Keratinocyte (primary cell): ENCODE measurements at regions not wholly inside any gene's neighbourhood (a gene's known extent, or its start where the extent isn't known, plus 50 kb on each side); places are given as distances from the start of the nearest gene placed in this dataset.

Experiments
- DNase-seq: peaks from one replicate; pipeline ENCODE4 v3.0.0-alpha.2; 2011; ENCODE audit warnings: low read depth, missing footprints, low spot score
- FAIRE-seq: peaks from 2 replicates; lab custom pipeline; 2011; peaks lifted over from hg19 to GRCh38; lab: Jason Lieb, UNC
- H2AFZ ChIP-seq: 2 replicates; pipeline ENCODE4 v1.6.0; 2012; ENCODE audit warnings: low read length, control low read depth, inconsistent platforms; ENCODE audit not compliant: control insufficient read depth
- H3K27ac ChIP-seq: 2 replicates; pipeline ENCODE4 v1.5.1; 2011; ENCODE audit warnings: low read length; ENCODE audit not compliant: control insufficient read depth, insufficient read depth
- H3K27me3 ChIP-seq: 3 replicates; pipeline ENCODE4 v1.6.0; 2011; ENCODE audit warnings: low read length; ENCODE audit not compliant: control insufficient read depth, insufficient read depth; ENCODE audit errors: extremely low read depth
- H3K36me3 ChIP-seq, 2 experiments: 2 replicates in 1 of 2; 3 replicates in 1 of 2; pipeline ENCODE4 v1.5.1; 2011; ENCODE audit warnings: low read length in 2 of 2, mild to moderate bottlenecking in 1 of 2; ENCODE audit not compliant: control insufficient read depth in 2 of 2, insufficient read depth in 2 of 2; ENCODE audit errors: extremely low read depth in 1 of 2
- H3K4me1 ChIP-seq: 3 replicates; pipeline ENCODE4 v1.5.1; 2011; ENCODE audit warnings: low read length; ENCODE audit not compliant: control insufficient read depth, insufficient read depth; ENCODE audit errors: extremely low read depth
- H3K4me2 ChIP-seq: 3 replicates; pipeline ENCODE4 v1.6.0; 2011; ENCODE audit warnings: low read depth, low read length; ENCODE audit not compliant: control insufficient read depth, insufficient read depth; ENCODE audit errors: extremely low read depth
- H3K4me3 ChIP-seq, 3 experiments: fragments of 200-600 bp in 1 of 3; sonication (generic) in 1 of 3; 2 replicates in 2 of 3; 3 replicates in 1 of 3; pipeline ENCODE4 v1.5.1; 2011 to 2016; ENCODE audit warnings: low read length in 3 of 3, mild to moderate bottlenecking in 3 of 3, control low read depth in 2 of 3, inconsistent platforms in 1 of 3, low read depth in 1 of 3, mixed read lengths in 1 of 3, mixed run types in 1 of 3, moderate library complexity in 1 of 3; ENCODE audit not compliant: control insufficient read depth in 2 of 3, insufficient read depth in 2 of 3; ENCODE audit errors: extremely low read depth in 1 of 3
- H3K79me2 ChIP-seq: 2 replicates; pipeline ENCODE4 v1.6.0; 2012; ENCODE audit warnings: low read length; ENCODE audit not compliant: control insufficient read depth, insufficient read depth
- H3K9ac ChIP-seq: 3 replicates; pipeline ENCODE4 v1.6.0; 2011; ENCODE audit warnings: low read length; ENCODE audit not compliant: control insufficient read depth, insufficient read depth; ENCODE audit errors: extremely low read depth
- H3K9me1 ChIP-seq: 3 replicates; pipeline ENCODE4 v1.6.0; 2011; ENCODE audit warnings: low read length; ENCODE audit not compliant: control insufficient read depth, insufficient read depth; ENCODE audit errors: extremely low read depth
- H3K9me3 ChIP-seq: 2 replicates; pipeline ENCODE4 v1.5.1; 2012; ENCODE audit warnings: low read depth, low read length; ENCODE audit not compliant: control insufficient read depth
- H4K20me1 ChIP-seq: 3 replicates; pipeline ENCODE4 v1.6.0; 2011; ENCODE audit warnings: low read length; ENCODE audit not compliant: control insufficient read depth, insufficient read depth; ENCODE audit errors: extremely low read depth
- CTCF ChIP-seq, 3 experiments: IDR thresholded peaks in 1 of 3; conservative IDR thresholded peaks in 1 of 3; optimal IDR thresholded peaks in 1 of 3; 2 replicates in 2 of 3; 3 replicates in 1 of 3; pipeline versions ENCODE3 to v1.5.1; 2011; ENCODE audit warnings: low read length in 3 of 3, mild to moderate bottlenecking in 3 of 3, moderate library complexity in 2 of 3, control low read depth in 1 of 3, inconsistent platforms in 1 of 3; ENCODE audit not compliant: insufficient read depth in 2 of 3; ENCODE audit errors: extremely low read depth in 1 of 3
- EZH2 ChIP-seq: IDR thresholded peaks from one replicate; pipeline ENCODE4 v1.6.1; 2012; ENCODE audit warnings: inconsistent platforms, mild to moderate bottlenecking, low read length, moderate library complexity
- dilution Hi-C: fragments of 300-500 bp; cut with MboI; formaldehyde crosslinking; loops from one replicate; pipeline ENCODE4 v1.7.0; 2020; ENCODE audit warnings: low sequenced_read_pairs; ENCODE audit not compliant: extremely low pct_ligation_motif_present

- Histone ChIP-seq H3K36me3 (no peaks in the 10 kb centered on the region), H3K79me2 (no peaks in the 10 kb centered on the region), H4K20me1 (no peaks in the 10 kb centered on the region), H3K4me1 (no peaks in the 10 kb centered on the region), H3K27ac (no peak overlapping the region), H3K27me3 (peaks cover 49% of the 10 kb centered on the region), H3K9me1 (no peaks in the 10 kb centered on the region), H3K4me2 (no peak overlapping the region), H3K9me3 (no peaks in the 10 kb centered on the region), H3K9ac (no peak overlapping the region), H2AFZ (no peak overlapping the region), H3K4me3 (no peak overlapping the region)
- DNase-seq, result no peak
- dilution Hi-C loops, result no loop called here
- no peak for FAIRE-seq
- TF ChIP-seq CTCF (optimal IDR thresholded peaks at IDR 0.05 in 1 of 3, IDR thresholded peaks at IDR 0.05 in 1 of 3, conservative IDR thresholded peaks at IDR 0.05 in 1 of 3; ENCODE audit: extremely low read depth in 1 of 3, insufficient read depth in 2 of 3, low read length in 3 of 3) (no peak), EZH2 (no peak)
Observed at GRCh38 chr12:111202237-111202915, 166.5 kb downstream of the PHETA1 start.

GRCh38 chr12:111201495-111202236 is 167.2 kb downstream of the PHETA1 start:
- TF ChIP-seq EZH2 (no peak), CTCF (optimal IDR thresholded peaks at IDR 0.05 in 1 of 3, IDR thresholded peaks at IDR 0.05 in 1 of 3, conservative IDR thresholded peaks at IDR 0.05 in 1 of 3; ENCODE audit: extremely low read depth in 1 of 3, insufficient read depth in 2 of 3, low read length in 3 of 3) (no peak)
- no peak for FAIRE-seq
- no peaks in the 10 kb centered on the region for H3K79me2 ChIP-seq

More at GRCh38 chr12:111201495-111202236, 167.2 kb downstream of the PHETA1 start:
- dilution Hi-C loops, result no loop called here
- Histone ChIP-seq H3K4me3 (no peak overlapping the region), H3K4me2 (no peak overlapping the region), H4K20me1 (no peaks in the 10 kb centered on the region), H3K9me1 (no peaks in the 10 kb centered on the region), H3K36me3 (no peaks in the 10 kb centered on the region), H3K9ac (no peak overlapping the region), H3K27ac (no peak overlapping the region), H3K9me3 (no peaks in the 10 kb centered on the region), H3K27me3 (peaks cover 46% of the 10 kb centered on the region), H2AFZ (no peak overlapping the region), H3K4me1 (no peaks in the 10 kb centered on the region)
- no peak for DNase-seq
